ENCODE measurements at regions not wholly inside any gene's neighbourhood (a gene's known extent, or its start where the extent isn't known, plus 50 kb on each side); places are given as distances from the start of the nearest gene placed in this dataset.

DNA sequence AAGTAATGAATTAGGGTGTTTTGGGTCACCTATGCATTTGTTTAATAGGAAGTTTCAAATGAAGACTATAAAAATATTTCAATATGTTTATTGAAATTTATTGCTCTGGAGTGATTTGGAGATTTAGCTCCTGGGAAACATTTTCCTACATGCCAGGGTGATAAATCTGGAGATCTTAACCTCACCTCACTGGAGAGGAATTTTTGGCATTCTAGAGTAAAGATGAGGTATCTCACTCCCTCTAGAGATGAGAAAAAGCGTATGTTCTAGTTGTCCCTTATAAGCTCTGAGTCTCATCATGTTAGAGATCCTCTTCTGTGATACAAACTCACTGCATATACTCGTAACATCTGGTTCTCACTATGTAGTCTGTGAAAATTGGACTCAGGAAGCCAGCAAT lies 219.0 kb downstream of the KLHL4 start:
- TF ChIP-seq, protein P1, sequence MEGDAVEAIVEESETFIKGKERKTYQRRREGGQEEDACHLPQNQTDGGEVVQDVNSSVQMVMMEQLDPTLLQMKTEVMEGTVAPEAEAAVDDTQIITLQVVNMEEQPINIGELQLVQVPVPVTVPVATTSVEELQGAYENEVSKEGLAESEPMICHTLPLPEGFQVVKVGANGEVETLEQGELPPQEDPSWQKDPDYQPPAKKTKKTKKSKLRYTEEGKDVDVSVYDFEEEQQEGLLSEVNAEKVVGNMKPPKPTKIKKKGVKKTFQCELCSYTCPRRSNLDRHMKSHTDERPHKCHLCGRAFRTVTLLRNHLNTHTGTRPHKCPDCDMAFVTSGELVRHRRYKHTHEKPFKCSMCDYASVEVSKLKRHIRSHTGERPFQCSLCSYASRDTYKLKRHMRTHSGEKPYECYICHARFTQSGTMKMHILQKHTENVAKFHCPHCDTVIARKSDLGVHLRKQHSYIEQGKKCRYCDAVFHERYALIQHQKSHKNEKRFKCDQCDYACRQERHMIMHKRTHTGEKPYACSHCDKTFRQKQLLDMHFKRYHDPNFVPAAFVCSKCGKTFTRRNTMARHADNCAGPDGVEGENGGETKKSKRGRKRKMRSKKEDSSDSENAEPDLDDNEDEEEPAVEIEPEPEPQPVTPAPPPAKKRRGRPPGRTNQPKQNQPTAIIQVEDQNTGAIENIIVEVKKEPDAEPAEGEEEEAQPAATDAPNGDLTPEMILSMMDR (IDR thresholded peaks at IDR 0.05 in 8 of 11, conservative IDR thresholded peaks at IDR 0.05 in 3 of 11): no peak
- TF ChIP-seq POLR2A (IDR thresholded peaks at IDR 0.05): no peak
